22Rv1 (cell line): ENCODE measurements at regions not wholly inside any gene's neighbourhood (a gene's known extent, or its start where the extent isn't known, plus 50 kb on each side); places are given as distances from the start of the nearest gene placed in this dataset.

Experiments
- ZFX ChIP-seq: fragments of 450-650 bp; IDR thresholded peaks from 2 replicates; pipeline ENCODE4 v1.6.1; 2017; ENCODE audit warnings: antibody characterized with exemption, borderline replicate concordance
- TF ChIP-seq, protein P1 (sequence below): fragments of 450-650 bp; IDR thresholded peaks from 2 replicates; pipeline ENCODE4 v1.5.1; 2017; ENCODE audit warnings: mild to moderate bottlenecking

DNA sequence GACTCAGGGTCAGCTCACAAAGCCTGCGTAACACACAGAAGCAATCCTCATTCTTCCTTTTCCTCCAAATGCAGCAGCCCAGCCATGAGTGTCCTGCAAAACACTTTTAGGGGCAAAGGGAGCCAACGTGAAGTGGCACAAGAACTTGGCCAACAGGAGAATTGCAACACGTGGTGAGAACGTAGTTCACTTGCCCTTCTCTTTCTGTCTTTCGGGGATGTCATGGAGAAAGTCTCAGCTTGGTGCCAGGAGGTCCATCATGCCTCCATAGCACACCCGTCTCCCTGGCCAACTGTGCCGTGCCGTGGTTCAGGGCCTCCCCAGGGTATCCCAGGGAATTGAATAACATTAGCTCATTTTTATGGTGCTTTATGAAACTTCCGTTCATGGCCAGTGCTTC is 98.5 kb upstream of the ANO1 start:
- TF ChIP-seq, protein P1, sequence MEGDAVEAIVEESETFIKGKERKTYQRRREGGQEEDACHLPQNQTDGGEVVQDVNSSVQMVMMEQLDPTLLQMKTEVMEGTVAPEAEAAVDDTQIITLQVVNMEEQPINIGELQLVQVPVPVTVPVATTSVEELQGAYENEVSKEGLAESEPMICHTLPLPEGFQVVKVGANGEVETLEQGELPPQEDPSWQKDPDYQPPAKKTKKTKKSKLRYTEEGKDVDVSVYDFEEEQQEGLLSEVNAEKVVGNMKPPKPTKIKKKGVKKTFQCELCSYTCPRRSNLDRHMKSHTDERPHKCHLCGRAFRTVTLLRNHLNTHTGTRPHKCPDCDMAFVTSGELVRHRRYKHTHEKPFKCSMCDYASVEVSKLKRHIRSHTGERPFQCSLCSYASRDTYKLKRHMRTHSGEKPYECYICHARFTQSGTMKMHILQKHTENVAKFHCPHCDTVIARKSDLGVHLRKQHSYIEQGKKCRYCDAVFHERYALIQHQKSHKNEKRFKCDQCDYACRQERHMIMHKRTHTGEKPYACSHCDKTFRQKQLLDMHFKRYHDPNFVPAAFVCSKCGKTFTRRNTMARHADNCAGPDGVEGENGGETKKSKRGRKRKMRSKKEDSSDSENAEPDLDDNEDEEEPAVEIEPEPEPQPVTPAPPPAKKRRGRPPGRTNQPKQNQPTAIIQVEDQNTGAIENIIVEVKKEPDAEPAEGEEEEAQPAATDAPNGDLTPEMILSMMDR = no peak
- no peak for TF ChIP-seq ZFX
